Endothelial cell of umbilical vein (primary cell): ENCODE measurements at regions not wholly inside any gene's neighbourhood (a gene's known extent, or its start where the extent isn't known, plus 50 kb on each side); places are given as distances from the start of the nearest gene placed in this dataset.

Source experiments
- CTCF ChIP-seq, 2 donors: IDR thresholded peaks; 1 replicate in 1 of 2; 2 replicates in 1 of 2; pipeline ENCODE4 v1.5.1; 2011; ENCODE audit warnings: low read length in 2 of 2, mild to moderate bottlenecking in 2 of 2, moderate library complexity in 2 of 2, control low read depth in 1 of 2, inconsistent platforms in 1 of 2, low read depth in 1 of 2; ENCODE audit not compliant: insufficient read depth in 1 of 2; ENCODE audit errors: extremely low read depth in 1 of 2
- GATA2 ChIP-seq: IDR thresholded peaks from 2 replicates; pipeline ENCODE4 v1.7.0; 2011; ENCODE audit warnings: low read depth, mild to moderate bottlenecking, moderate library complexity, mixed read lengths, low read length; ENCODE audit not compliant: insufficient read length, insufficient read depth
- MAX ChIP-seq: IDR thresholded peaks from 2 replicates; pipeline ENCODE4 v1.6.1; 2011; ENCODE audit not compliant: insufficient read depth, insufficient read length
- POLR2A ChIP-seq: IDR thresholded peaks from 2 replicates; pipeline ENCODE4 v1.6.1; 2012; ENCODE audit warnings: low read depth, mild to moderate bottlenecking, control low read depth, low read length
- POLR2AphosphoS5 ChIP-seq: IDR thresholded peaks from 2 replicates; pipeline ENCODE4 v1.6.1; 2012; ENCODE audit warnings: low read depth, mild to moderate bottlenecking, control low read depth, low read length, moderate library complexity; ENCODE audit not compliant: insufficient read depth

- TF ChIP-seq CTCF (IDR thresholded peaks at IDR 0.05; ENCODE audit: extremely low read depth in 1 of 2, insufficient read depth in 1 of 2, low read depth in 1 of 2, low read length in 2 of 2) (no peak), POLR2A (no peak), MAX (no peak), POLR2AphosphoS5 (no peak), GATA2 (no peak)
Observed at GRCh38 chr13:51534041-51534817, 50.0 kb upstream of the WDFY2 start.
